Endothelial cell of hepatic sinusoid (primary cell): ENCODE measurements at regions not wholly inside any gene's neighbourhood (a gene's known extent, or its start where the extent isn't known, plus 50 kb on each side); places are given as distances from the start of the nearest gene placed in this dataset.

Source experiments
- in situ Hi-C: cut with HindIII; loops from 2 replicates; pipeline ENCODE4 v1.10.0; 2017; ENCODE audit warnings: low sequenced_read_pairs

DNA sequence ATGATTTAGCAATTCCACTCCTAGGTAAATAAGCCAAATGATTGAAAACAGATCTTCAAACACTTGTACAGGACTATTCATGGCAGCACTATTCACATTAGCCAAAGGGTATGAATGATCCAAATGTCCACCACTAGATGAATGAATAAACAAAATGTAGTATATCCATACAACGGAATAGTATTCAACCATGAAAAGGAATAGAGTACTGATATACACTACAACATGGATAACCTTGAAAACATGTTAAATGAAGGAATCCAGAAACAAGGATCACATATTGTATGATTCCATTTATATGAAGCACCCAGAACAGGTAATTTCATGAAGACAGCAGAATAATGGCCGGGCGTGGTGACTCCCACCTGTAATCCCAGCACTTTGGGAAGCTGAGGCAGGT lies 78.2 kb upstream of the IGF1R start:
- in situ Hi-C loops: no loop called here

DNA sequence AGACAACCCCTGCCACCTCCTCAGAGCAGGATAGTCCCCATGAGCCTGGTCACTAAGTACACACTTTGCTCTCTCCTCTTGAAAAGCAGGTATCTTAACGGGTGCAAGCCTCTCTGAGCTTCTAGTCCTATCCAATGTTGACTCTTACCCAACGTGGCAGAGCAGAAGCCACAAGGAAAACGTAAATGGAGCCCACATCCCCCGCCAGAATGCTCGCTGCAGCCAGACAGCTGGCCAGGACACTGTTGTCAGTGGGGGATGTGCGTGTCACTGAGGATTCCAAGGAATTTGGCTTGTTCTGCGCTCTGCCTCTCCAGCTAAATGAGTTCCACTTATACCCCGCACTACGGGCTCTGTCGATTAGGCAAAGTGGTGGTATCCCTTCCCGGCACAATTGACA lies 67.8 kb upstream of the IGF1R start:
- in situ Hi-C loops: no loop called here

DNA sequence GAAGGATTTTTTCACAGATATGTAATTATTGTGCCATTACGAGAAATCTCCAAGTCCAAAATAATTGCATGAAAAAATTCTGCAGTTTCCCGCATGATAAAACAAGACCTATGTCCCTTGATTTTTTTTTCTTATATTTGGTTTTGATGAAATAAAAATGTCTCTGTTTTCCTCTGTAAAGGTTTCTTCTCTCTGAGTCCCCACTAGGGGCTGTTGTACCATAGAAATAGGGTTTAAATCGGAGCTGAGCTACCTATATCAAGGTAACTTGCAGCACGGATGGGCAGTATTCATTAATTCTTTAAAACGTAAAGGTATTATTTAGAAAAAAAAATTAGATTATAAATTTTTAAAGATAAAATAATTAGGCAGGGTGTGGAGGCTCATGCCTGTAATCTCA lies 66.6 kb upstream of the IGF1R start:
- in situ Hi-C loops: no loop called here

- in situ Hi-C loops: no loop called here
These were observed 65.3 kb upstream of the IGF1R start for GRCh38 chr15:98582900-98583554.

GRCh38 chr15:98583771-98584430 lies 64.4 kb upstream of the IGF1R start:
- in situ Hi-C loops: no loop called here

DNA sequence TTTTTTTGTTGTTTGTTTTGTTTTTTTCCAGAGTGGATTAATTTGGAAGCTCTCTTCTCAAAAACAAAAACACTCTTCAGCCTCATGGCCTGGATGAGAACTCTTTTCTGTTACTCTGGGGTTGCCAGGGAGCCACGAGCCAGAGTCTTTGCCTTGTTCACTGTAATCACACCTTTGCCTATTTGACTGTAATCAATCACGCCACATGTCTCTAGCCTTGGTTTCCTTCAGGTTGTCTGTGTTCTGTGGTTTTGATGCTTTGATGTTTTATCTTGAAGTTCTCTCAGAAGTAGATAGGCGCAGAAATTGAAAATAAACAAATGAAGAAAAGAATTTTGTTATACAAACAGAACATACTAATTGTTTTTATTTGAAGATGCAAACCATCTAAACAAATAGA lies 62.3 kb upstream of the IGF1R start:
- in situ Hi-C loops: no loop called here

DNA sequence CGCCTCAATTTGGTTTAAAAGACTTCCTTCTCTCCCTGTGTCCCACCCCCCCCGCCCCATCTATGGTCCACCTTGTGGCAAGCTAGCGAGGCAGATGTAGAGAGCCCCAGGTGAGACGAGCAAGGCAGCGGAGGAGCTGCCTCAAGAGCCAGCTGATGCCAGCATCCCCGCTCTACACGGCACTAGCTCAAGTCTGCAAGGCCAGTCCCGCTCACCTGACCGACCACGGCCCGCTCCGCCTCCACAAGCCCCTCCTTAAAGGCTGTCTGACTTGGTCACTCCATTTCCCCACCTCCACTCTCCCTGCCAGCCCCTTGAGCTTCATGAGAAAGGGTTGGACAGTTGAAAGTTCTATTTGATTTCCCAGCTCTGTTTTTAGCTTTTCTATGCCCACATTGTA lies 56.2 kb upstream of the IGF1R start:
- in situ Hi-C loops: no loop called here

- in situ Hi-C loops: no loop called here
These were observed 52.2 kb upstream of the IGF1R start for GRCh38 chr15:98596131-98596530.

DNA sequence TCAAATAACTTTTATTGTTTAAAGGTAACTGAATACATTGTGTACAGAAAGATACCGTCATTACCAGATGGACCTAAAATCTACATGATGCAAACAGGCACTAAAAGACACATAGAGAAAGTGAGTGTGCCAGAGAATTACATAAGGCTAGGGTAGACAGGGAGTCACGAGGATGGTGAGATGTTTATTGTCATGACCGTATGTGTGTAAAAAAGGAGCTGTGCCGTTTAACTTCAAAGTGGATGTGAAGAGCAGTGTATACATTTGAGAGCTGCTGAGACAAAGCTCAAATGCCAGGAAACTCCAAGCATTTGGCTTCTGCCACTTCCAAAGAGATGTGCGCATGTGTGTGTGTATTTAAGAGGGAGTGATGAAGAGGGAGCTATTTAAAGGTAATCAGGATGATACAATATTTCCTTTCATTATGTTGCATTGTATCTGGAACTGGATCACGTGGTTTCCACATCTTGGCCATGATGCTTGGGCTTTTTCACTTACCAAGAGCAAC lies 51.4 kb upstream of the IGF1R start:
- in situ Hi-C loops: no loop called here

DNA sequence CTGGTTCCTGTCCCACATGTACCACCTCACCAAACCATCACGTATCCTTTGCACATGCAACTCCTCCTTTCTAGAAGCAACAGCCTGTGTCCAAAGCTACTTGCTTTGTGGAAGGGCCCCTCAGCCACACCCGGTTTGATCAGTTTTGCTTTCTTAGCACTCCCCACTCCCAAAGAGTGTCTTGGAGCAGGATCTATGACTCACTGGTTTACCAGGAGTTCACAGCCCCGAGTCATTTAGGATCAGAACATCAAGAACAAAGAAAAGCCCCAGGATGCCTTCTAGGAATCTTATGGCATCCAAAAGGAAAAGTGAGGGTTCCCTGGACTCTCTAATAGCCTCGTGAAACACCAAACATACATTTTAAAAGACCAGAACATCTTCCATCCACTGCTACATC lies 50.7 kb upstream of the IGF1R start:
- in situ Hi-C loops: no loop called here
